Body of pancreas (tissue), 4 donors: ENCODE measurements at regions not wholly inside any gene's neighbourhood (a gene's known extent, or its start where the extent isn't known, plus 50 kb on each side); places are given as distances from the start of the nearest gene placed in this dataset.

Experiments used
- POLR2A ChIP-seq, 3 donors: fragments of 450-650 bp; IDR thresholded peaks; one replicate each; pipeline ENCODE4 v1.6.1; 2016; ENCODE audit warnings: antibody characterized with exemption in 3 of 3, mild to moderate bottlenecking in 2 of 3
- TF ChIP-seq, protein P1 (sequence below), 7 experiments: fragments of 450-650 bp in 4 of 7; fragments of 200-600 bp in 3 of 7; sonication (generic) in 3 of 7; IDR thresholded peaks; one replicate each; pipeline ENCODE4 v1.5.1; 2016 to 2019; ENCODE audit warnings: antibody characterized with exemption in 7 of 7

DNA sequence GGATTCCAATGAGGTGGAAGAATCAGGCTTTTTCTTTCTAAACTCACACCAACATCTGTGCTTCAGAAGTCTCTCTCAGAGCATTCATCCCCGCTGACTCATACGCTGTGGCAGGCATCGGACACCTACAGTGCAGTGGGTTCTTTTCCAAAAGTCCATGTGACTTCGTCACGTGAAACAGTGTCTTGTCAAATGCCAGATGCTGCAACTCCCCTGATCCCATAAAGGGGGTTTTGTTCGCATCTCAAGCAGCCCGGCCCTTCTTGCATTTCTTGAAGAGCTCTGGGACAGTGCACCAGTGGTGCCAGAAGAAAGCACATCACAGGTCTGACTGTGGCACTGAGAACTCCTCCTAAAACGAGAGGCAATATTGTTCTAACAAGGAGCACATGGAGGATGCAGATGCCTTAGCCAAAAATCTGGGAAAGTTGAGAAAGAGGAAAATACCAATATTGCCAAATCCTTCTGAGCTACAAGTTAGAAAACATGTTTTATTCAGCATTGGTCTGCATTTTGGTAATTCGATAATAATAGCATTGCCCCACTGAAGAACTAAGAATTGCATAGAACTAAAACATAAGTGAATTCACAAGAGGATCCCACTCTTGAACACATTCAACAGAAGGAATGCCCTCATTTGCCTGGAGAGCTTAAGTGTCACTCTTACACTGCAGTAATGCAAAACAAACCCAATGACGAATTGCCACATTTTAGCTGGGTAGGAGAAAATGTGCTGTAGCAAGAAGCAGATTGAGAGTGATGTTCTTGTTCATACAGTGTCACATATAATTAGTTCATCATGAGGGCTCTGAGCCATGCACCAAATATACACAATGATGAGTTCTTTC is 204.4 kb downstream of the CXCL12 start:
- TF ChIP-seq, protein P1, sequence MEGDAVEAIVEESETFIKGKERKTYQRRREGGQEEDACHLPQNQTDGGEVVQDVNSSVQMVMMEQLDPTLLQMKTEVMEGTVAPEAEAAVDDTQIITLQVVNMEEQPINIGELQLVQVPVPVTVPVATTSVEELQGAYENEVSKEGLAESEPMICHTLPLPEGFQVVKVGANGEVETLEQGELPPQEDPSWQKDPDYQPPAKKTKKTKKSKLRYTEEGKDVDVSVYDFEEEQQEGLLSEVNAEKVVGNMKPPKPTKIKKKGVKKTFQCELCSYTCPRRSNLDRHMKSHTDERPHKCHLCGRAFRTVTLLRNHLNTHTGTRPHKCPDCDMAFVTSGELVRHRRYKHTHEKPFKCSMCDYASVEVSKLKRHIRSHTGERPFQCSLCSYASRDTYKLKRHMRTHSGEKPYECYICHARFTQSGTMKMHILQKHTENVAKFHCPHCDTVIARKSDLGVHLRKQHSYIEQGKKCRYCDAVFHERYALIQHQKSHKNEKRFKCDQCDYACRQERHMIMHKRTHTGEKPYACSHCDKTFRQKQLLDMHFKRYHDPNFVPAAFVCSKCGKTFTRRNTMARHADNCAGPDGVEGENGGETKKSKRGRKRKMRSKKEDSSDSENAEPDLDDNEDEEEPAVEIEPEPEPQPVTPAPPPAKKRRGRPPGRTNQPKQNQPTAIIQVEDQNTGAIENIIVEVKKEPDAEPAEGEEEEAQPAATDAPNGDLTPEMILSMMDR (IDR thresholded peaks at IDR 0.05), result no peak
- no peak for TF ChIP-seq POLR2A (IDR thresholded peaks at IDR 0.05)
